ENCODE measurements at regions not wholly inside any gene's neighbourhood (a gene's known extent, or its start where the extent isn't known, plus 50 kb on each side); places are given as distances from the start of the nearest gene placed in this dataset.

GRCh38 chr21:16911166-16911607, 601.7 kb upstream of the CXADR start:
- Mint-ChIP-seq H3K27ac (ENCODE audit: unreplicated experiment) (no peak overlapping the region), H3K27me3 (ENCODE audit: unreplicated experiment) (no peaks in the 10 kb centered on the region), H3K4me1 (ENCODE audit: unreplicated experiment) (no peaks in the 10 kb centered on the region), H3K9me3 (ENCODE audit: unreplicated experiment) (peaks cover 5% of the 10 kb centered on the region), H3K4me3 (ENCODE audit: unreplicated experiment) (no peak overlapping the region), H3K36me3 (ENCODE audit: low read depth, unreplicated experiment) (no peaks in the 10 kb centered on the region)
- no peak for DNase-seq (ENCODE audit: low spot score)
- no peak for TF ChIP-seq CTCF (IDR thresholded peaks at IDR 0.05; ENCODE audit: unreplicated experiment)

- no peaks in the 10 kb centered on the region for H3K36me3 Mint-ChIP-seq (ENCODE audit: low read depth, unreplicated experiment)
- no peak for DNase-seq (ENCODE audit: low spot score)
- TF ChIP-seq CTCF (IDR thresholded peaks at IDR 0.05; ENCODE audit: unreplicated experiment), result no peak
- no peak overlapping the region for H3K27ac Mint-ChIP-seq (ENCODE audit: unreplicated experiment)
- H3K9me3 Mint-ChIP-seq (ENCODE audit: unreplicated experiment), result peaks cover 5% of the 10 kb centered on the region
- H3K4me3 Mint-ChIP-seq (ENCODE audit: unreplicated experiment), result no peak overlapping the region
- H3K4me1 Mint-ChIP-seq (ENCODE audit: unreplicated experiment), result no peaks in the 10 kb centered on the region
- H3K27me3 Mint-ChIP-seq (ENCODE audit: unreplicated experiment), result no peaks in the 10 kb centered on the region
Measured at GRCh38 chr21:16912075-16912474, 600.8 kb upstream of the CXADR start.

- no peak for TF ChIP-seq CTCF (IDR thresholded peaks at IDR 0.05; ENCODE audit: unreplicated experiment)
- H3K27ac Mint-ChIP-seq (ENCODE audit: unreplicated experiment), result no peak overlapping the region
- H3K27me3 Mint-ChIP-seq (ENCODE audit: unreplicated experiment), result no peaks in the 10 kb centered on the region
- no peaks in the 10 kb centered on the region for H3K4me1 Mint-ChIP-seq (ENCODE audit: unreplicated experiment)
- H3K36me3 Mint-ChIP-seq (ENCODE audit: low read depth, unreplicated experiment), result no peaks in the 10 kb centered on the region
- no peak for DNase-seq (ENCODE audit: low spot score)
- no peak overlapping the region for H3K4me3 Mint-ChIP-seq (ENCODE audit: unreplicated experiment)
- peaks cover 5% of the 10 kb centered on the region for H3K9me3 Mint-ChIP-seq (ENCODE audit: unreplicated experiment)
Measured at GRCh38 chr21:16913010-16913409, 599.8 kb upstream of the CXADR start.

DNA sequence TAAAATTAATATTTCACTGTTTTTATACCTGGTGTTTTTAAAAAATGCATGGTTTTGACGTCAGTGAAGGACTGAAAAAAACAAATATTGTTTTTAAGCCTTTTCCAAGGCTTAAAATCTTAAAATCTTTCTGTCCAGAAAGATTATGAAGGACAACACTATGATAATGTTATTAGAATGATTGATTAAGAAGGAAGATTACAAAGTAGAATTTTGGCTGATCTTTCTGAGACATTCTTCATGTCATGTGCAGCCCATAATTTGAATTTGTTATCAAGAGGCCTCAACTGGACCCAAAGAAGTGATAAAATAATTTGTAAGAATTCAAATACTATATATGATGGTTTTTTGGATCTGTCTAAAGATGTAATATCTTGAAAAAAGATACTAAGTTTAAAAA, 584.4 kb upstream of the CXADR start:
- no peaks in the 10 kb centered on the region for H3K4me1 Mint-ChIP-seq (ENCODE audit: unreplicated experiment)
- no peaks in the 10 kb centered on the region for H3K9me3 Mint-ChIP-seq (ENCODE audit: unreplicated experiment)
- H3K36me3 Mint-ChIP-seq (ENCODE audit: low read depth, unreplicated experiment), result no peaks in the 10 kb centered on the region
- TF ChIP-seq CTCF (IDR thresholded peaks at IDR 0.05; ENCODE audit: unreplicated experiment), result no peak
- DNase-seq (ENCODE audit: low spot score), result no peak
- no peak overlapping the region for H3K4me3 Mint-ChIP-seq (ENCODE audit: unreplicated experiment)
- no peak overlapping the region for H3K27ac Mint-ChIP-seq (ENCODE audit: unreplicated experiment)
- H3K27me3 Mint-ChIP-seq (ENCODE audit: unreplicated experiment), result no peaks in the 10 kb centered on the region

DNA sequence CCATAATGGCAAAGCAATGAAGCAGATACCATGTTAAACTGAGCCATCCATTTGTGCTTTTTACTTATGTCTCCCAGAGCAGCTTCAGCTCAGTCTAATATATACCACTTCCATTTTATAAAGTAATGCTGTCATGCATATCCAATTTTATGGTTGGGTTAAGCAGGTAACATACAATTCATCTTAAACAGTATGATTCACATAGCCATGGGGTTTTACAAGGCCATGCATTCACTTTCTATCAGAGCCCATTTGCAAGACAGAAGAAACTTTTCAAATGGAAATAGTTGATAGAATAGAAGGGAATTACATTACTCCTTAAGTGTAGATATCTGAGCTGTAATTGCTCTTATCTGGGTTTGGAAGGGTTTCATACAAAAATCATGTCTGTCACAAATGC, 580.5 kb upstream of the CXADR start:
- Mint-ChIP-seq H3K9me3 (ENCODE audit: unreplicated experiment) (no peaks in the 10 kb centered on the region), H3K4me3 (ENCODE audit: unreplicated experiment) (no peak overlapping the region), H3K27ac (ENCODE audit: unreplicated experiment) (no peak overlapping the region), H3K36me3 (ENCODE audit: low read depth, unreplicated experiment) (no peaks in the 10 kb centered on the region), H3K4me1 (ENCODE audit: unreplicated experiment) (no peaks in the 10 kb centered on the region), H3K27me3 (ENCODE audit: unreplicated experiment) (no peaks in the 10 kb centered on the region)
- DNase-seq (ENCODE audit: low spot score), result no peak
- no peak for TF ChIP-seq CTCF (IDR thresholded peaks at IDR 0.05; ENCODE audit: unreplicated experiment)
